PFSK-1 (cell line): ENCODE measurements at regions not wholly inside any gene's neighbourhood (a gene's known extent, or its start where the extent isn't known, plus 50 kb on each side); places are given as distances from the start of the nearest gene placed in this dataset.

Experiments used
- REST ChIP-seq, 2 experiments: IDR thresholded peaks; 2 replicates each; pipeline versions ENCODE4 v1.6.1 to v1.8.0; 2011 to 2012; ENCODE audit warnings: low read depth in 2 of 2, low read length in 2 of 2, control low read depth in 1 of 2, inconsistent platforms in 1 of 2, mild to moderate bottlenecking in 1 of 2, moderate library complexity in 1 of 2; ENCODE audit not compliant: insufficient read depth in 1 of 2
- TAF1 ChIP-seq: IDR thresholded peaks from 2 replicates; pipeline ENCODE4 v1.6.1; 2012; ENCODE audit warnings: low read length, control low read depth, borderline replicate concordance; ENCODE audit not compliant: insufficient read depth

GRCh38 chr1:87795615-87796337 lies 467.1 kb downstream of the LMO4 start:
- TF ChIP-seq REST (IDR thresholded peaks at IDR 0.05; ENCODE audit: insufficient read depth in 1 of 2, low read depth in 2 of 2, low read length in 2 of 2) (no peak), TAF1 (no peak)
